HFFc6 (cell line): ENCODE measurements at regions not wholly inside any gene's neighbourhood (a gene's known extent, or its start where the extent isn't known, plus 50 kb on each side); places are given as distances from the start of the nearest gene placed in this dataset.

Experiments
- DNase-seq: peaks from one replicate; pipeline ENCODE4 v3.0.0-alpha.2; 2018
- H3K27ac Mint-ChIP-seq: 2 replicates; pipeline ENCODE4 v1.8.0; 2020; ENCODE audit warnings: mild to moderate bottlenecking, mixed read lengths
- H3K27me3 Mint-ChIP-seq: 2 replicates; pipeline ENCODE4 v1.8.0; 2021; ENCODE audit warnings: mild to moderate bottlenecking, moderate library complexity, mixed read lengths; ENCODE audit not compliant: insufficient read depth
- H3K36me3 Mint-ChIP-seq: 2 replicates; pipeline ENCODE4 v1.8.0; 2021; ENCODE audit warnings: low read depth, mixed read lengths
- H3K4me1 Mint-ChIP-seq: 2 replicates; pipeline ENCODE4 v1.8.0; 2020; ENCODE audit warnings: low read depth, mixed read lengths
- H3K4me3 Mint-ChIP-seq: 2 replicates; pipeline ENCODE4 v1.8.0; 2020; ENCODE audit warnings: mild to moderate bottlenecking, moderate library complexity, mixed read lengths
- H3K9me3 Mint-ChIP-seq: 2 replicates; pipeline ENCODE4 v1.8.0; 2020; ENCODE audit warnings: mild to moderate bottlenecking, mixed read lengths
- CTCF ChIP-seq: fragments of 200-600 bp; sonication (generic); IDR thresholded peaks from 2 replicates; pipeline ENCODE4 v1.5.0; 2021; ENCODE audit warnings: antibody characterized with exemption, mild to moderate bottlenecking

GRCh38 chr20:55515832-55516231, 489.5 kb downstream of the CBLN4 start:
- H3K27me3 Mint-ChIP-seq: no peaks in the 10 kb centered on the region
- no peak overlapping the region for H3K4me3 Mint-ChIP-seq
- no peak overlapping the region for H3K27ac Mint-ChIP-seq
- TF ChIP-seq CTCF: no peak
- H3K4me1 Mint-ChIP-seq: no peaks in the 10 kb centered on the region
- peaks cover 53% of the 10 kb centered on the region for H3K9me3 Mint-ChIP-seq
- DNase-seq: no peak
- no peaks in the 10 kb centered on the region for H3K36me3 Mint-ChIP-seq

- H3K4me3 Mint-ChIP-seq: no peak overlapping the region
- H3K9me3 Mint-ChIP-seq: peaks cover 51% of the 10 kb centered on the region
- DNase-seq: no peak
- no peaks in the 10 kb centered on the region for H3K27me3 Mint-ChIP-seq
- no peaks in the 10 kb centered on the region for H3K36me3 Mint-ChIP-seq
- no peaks in the 10 kb centered on the region for H3K4me1 Mint-ChIP-seq
- H3K27ac Mint-ChIP-seq: no peak overlapping the region
- TF ChIP-seq CTCF: no peak
These were observed 490.8 kb downstream of the CBLN4 start for GRCh38 chr20:55514531-55514930.

- Mint-ChIP-seq H3K27ac (no peak overlapping the region), H3K4me1 (no peaks in the 10 kb centered on the region), H3K4me3 (no peak overlapping the region), H3K27me3 (no peaks in the 10 kb centered on the region), H3K9me3 (peaks cover 50% of the 10 kb centered on the region), H3K36me3 (no peaks in the 10 kb centered on the region)
- TF ChIP-seq CTCF: no peak
- no peak for DNase-seq
These were observed 491.4 kb downstream of the CBLN4 start for GRCh38 chr20:55513954-55514353.

- no peaks in the 10 kb centered on the region for H3K36me3 Mint-ChIP-seq
- no peak for DNase-seq
- no peak overlapping the region for H3K4me3 Mint-ChIP-seq
- H3K27ac Mint-ChIP-seq: no peak overlapping the region
- TF ChIP-seq CTCF: no peak
- H3K9me3 Mint-ChIP-seq: peaks cover 60% of the 10 kb centered on the region
- H3K27me3 Mint-ChIP-seq: no peaks in the 10 kb centered on the region
- no peaks in the 10 kb centered on the region for H3K4me1 Mint-ChIP-seq
These were observed 505.2 kb downstream of the CBLN4 start for GRCh38 chr20:55500130-55500529.

GRCh38 chr20:55488593-55488992, 516.7 kb downstream of the CBLN4 start:
- no peak for TF ChIP-seq CTCF
- Mint-ChIP-seq H3K27ac (no peak overlapping the region), H3K36me3 (no peaks in the 10 kb centered on the region; the same call in 1 of the 2 replicates), H3K4me1 (no peaks in the 10 kb centered on the region), H3K27me3 (no peaks in the 10 kb centered on the region), H3K9me3 (peaks cover 42% of the 10 kb centered on the region), H3K4me3 (no peak overlapping the region)
- no peak for DNase-seq

GRCh38 chr20:55478724-55479450, 526.4 kb downstream of the CBLN4 start:
- TF ChIP-seq CTCF: no peak
- DNase-seq: no peak
- Mint-ChIP-seq H3K36me3 (no peaks in the 10 kb centered on the region), H3K9me3 (peaks cover 39% of the 10 kb centered on the region), H3K4me1 (no peaks in the 10 kb centered on the region), H3K4me3 (no peak overlapping the region), H3K27ac (no peak overlapping the region), H3K27me3 (no peaks in the 10 kb centered on the region)
